ENCODE measurements at regions not wholly inside any gene's neighbourhood (a gene's known extent, or its start where the extent isn't known, plus 50 kb on each side); places are given as distances from the start of the nearest gene placed in this dataset.
"Not testable (repeated sequence)": the region's sequence is repeated elsewhere in the genome, so short reads cannot be mapped to it uniquely, and the experiment has no call there.

DNA sequence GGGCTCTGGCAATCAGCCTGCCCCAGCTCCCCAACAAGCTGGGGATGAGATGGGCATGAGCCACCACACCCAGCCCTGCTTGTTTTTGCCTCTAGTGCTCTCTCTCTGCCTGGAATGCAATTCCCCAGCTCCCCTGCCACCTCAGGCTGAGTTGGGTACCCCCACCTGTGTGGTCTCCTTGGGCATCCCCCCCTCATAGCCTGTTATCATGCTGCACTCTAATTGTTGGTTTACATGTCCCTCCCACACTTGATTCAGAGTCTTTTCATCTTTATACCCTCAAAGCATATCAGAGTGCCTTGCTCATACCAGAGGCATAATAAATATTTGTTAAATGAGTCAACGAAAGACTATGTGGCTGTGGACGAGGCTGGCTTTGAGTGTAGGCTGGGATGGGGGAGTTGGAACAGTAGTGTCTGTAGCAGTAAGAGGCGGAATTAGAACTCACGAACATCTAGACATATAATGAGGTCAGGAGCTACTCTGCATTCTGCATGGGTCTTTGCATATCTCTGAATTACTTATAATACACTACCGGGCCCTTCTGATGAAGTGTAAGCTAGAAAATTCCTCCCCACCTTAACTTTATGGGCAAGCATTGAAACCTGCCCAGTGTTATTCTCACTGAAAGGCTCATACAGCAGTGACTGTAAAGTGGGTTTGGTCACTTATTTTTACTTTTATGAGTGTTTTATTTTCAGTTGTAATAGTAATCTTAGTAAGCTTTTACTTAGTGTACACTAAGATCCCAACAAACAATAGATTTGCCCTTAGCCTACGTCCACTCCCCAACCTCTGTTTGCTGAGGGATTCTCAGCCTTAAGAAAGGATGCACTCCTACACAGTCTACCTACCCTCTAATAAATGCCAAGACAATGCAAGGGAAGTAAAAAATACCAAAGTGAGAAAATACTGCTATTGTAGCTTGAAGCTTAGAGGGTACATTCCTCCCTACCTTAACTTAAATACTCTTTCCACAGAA, 58.7 kb downstream of the EDN1 start:
- no peak for DNase-seq

DNA sequence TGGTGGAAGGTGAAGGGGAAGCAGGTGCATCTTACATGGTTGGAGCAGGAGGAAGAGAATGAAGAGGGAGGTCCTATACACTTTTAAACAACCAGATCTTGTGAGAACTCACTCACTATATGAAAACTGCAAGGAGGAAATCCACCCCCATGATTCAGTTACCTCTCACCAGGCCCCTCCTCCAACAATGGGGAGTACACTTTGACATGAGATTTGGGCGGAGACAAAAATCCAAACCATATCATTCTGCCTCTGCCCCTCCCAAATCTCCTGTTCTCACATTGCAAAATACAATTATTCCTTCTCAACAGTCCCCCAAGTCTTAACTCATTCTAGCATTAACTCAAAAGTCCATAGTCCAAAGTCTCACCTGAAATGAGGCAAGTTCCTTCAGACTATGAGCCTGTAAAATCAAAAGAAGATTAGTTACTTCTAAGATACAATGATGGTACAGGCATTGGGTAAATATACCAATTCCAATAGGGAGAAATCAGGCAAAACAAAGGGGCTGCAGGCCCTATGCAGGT, 60.5 kb downstream of the EDN1 start:
- DNase-seq = no peak

DNA sequence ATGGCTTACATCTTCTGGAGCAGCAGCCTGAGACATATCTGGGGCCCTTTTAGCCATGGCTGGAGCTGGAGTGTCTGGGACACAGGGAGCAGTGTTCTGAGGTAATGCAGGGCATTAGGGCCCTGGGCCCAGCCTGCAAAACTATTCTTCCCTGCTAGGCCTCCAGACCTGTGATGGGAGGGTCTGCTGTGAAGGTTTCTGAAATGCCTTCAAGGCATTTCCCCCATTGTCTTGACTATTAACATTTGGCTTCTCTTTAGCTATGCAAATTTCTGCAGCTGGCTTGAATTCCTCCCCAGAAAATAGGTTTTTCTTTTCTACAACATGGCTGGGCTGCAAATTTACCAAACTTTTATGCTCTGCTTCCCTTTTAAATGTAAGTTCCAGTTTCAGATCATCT, 61.5 kb downstream of the EDN1 start:
- no peak for DNase-seq

DNA sequence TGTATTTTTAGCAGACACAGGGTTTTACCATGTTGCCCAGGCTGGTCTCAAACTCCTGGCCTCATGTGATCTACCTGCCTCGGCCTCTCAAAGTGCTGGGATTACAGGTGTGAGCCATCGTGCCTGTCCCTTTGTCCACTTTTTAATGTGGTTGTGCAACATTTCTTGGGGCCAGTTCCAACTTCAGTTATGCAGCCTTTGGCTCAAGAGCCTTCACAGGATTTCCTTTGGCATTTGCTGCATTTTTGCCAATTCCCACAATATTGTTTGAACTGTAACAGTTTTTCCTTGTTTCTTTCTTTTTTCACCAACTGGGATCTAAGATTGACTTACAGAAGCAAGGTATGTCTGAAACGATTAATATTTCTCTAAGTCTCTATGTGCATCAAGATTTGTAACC, 63.6 kb downstream of the EDN1 start:
- no peak for DNase-seq

DNA sequence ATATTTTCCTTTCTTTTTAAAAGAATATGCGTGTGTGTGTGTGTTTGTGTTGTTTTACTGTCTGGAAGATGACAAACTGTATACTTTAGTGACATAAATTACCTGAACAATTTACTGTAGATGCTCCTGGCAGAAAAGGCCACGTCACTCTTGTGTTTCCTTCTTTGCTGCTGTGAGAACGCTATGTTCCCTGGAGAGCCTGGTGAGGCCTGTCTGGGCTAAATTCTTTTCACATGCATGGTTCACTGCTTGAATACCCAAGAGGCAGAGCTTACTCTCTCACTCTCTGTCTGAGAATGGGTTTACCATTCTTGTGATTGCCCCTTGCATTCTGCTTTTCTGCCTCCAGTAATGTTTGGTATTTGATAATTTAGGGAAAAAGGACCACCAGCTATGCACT, 64.3 kb downstream of the EDN1 start:
- DNase-seq = no peak

DNA sequence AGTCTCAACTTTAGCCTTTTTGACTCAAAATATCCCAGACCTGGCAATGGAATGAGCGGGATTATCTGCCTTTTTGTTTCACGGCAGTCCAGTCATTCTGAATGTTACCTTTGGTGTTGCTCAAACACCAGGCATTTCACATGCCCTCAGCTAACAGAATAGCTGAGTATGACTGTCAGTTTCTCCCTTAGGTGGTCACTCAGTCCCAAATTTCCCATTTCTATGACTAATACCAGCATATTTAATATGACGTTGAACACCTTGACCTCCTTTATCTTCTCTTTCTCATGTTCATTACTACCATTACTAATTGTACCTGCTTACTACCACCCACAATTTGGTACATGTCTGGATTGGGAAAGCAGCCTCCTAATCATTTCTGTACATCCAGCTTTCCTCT, 65.2 kb downstream of the EDN1 start:
- DNase-seq = no peak

DNA sequence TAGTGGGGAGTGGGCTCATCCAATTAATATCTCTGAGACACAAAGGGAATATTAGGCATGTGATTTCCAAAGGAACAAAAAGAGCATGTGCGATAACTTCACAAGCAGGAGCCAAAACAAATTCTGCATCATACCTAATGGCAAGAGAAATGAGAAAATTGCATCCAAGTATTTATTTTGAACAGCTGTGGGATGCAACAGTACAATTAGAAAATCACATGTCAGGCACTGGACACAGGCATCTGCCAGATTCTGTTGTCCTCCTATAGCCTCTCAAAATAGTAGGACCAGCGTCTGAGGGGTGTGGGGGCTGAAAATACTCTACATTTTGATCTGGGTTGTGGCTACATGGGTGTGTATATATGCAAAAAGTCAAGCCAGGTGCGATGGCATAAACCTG, 66.3 kb downstream of the EDN1 start:
- DNase-seq = no peak

DNA sequence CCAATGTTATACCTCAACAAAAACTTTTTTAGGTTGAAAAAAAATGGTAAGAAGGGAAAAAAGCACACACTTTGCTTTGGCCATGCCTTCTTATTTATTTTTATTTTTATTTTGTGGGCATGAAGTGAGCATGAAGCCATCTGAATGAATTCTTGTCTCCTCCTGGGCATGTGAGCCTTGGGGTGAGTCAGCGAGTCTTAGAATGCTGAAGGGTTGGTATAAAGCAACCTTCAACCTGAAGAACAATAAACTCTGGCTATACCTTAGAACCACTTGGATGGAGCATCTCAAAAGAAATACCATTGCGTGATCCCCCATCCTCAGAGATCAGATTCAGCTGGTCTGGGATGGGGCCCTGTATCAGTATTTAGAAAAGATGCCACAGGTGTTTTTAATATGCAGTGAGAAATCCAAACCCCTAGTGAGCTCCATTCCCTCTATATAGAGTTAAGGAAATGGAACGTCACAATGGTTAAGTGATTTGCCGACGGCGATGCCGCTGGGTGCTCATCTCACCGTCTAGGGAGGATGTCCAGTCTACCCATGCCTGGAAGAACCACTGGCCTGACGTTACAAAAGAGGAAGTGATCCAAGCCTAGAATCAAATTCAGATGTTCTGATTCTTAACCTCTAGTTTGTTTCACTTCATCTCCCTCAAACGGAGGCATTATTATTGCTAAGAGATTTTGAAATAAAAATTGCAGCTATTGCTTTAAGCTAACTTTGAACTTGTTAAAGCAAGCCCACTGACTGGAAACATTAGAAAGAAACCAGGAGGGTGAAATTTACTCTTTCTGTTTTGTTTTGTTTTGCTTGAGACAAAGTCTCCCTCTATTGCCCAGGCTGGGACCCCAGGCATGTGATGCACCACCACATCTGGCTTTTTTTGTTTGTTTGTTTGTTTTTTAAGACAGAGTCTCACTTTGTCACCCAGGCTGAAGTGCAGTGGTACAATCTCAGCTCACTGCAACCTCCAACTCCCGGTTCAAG, 67.1 kb downstream of the EDN1 start:
- no peak for DNase-seq

DNA sequence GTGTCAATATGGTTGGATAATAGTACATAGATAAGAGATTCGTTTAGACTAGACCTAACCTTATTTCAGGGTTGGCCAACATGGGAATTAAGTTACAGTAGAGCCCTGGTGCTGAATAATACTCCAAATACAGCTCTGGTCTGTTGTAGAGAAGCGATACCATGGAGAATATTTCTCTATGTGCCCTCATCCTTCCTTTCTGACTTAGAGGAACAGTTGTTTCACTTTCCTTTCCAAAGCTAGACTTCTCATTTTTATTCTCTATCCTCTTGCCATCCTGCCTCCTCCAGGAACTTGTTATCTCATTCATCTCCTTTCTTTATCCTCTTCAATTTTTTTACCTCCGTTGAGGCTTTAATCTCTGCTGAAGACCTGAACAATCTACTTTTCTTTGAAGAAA, 68.9 kb downstream of the EDN1 start:
- DNase-seq = no peak

DNA sequence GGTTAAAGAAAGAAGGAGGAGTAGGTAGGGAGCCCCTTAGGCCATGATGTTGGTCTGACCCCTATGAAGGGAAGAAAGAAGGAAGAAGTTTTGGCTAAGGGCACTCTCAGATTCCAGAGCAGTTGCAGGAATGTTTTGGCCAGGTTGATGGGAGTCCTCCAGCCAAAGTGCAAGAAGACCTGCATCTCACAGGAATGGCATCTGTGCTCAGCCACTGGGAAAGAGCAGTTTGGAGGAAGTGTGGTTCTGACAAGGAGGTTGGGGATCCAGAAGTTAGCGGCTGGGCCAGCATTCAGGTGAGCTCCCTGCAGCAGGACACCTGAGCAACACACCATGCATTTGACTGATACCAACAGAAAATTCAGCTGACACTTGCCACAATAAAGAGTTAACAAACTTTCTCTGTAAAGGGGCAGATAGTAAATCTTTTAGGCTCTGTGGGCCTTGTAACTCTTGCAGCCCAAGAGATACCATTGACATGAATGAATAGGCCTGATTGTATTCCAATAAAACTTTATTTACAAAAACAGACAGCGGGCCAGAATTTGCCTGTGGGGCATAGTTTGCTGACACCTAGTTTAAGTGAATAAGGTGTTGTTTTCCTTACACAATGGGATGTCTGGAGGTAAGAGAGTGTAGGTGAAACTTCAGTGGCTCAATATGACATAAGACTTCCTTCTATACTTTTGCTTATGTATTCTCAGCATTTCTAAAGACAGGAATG, 71.0 kb downstream of the EDN1 start:
- DNase-seq = no peak

DNA sequence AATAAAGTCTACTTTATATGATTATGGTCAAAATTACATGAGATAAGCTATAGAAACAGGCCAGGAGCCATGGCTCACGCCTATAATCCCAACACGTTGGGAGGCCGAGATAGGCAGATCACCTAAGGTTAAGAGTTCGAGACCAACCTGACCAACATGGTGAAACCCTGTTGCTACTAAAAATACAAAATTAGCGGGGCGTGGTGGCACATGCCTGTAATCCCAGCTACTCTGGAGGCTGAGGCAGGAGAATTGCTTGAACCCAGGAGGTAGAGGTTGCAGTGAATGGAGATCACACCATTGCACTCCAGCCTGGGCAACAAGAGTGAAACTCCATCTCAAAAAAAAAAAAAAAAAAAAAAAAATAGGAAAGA, 73.1 kb downstream of the EDN1 start:
- not testable (repeated sequence) for DNase-seq

DNA sequence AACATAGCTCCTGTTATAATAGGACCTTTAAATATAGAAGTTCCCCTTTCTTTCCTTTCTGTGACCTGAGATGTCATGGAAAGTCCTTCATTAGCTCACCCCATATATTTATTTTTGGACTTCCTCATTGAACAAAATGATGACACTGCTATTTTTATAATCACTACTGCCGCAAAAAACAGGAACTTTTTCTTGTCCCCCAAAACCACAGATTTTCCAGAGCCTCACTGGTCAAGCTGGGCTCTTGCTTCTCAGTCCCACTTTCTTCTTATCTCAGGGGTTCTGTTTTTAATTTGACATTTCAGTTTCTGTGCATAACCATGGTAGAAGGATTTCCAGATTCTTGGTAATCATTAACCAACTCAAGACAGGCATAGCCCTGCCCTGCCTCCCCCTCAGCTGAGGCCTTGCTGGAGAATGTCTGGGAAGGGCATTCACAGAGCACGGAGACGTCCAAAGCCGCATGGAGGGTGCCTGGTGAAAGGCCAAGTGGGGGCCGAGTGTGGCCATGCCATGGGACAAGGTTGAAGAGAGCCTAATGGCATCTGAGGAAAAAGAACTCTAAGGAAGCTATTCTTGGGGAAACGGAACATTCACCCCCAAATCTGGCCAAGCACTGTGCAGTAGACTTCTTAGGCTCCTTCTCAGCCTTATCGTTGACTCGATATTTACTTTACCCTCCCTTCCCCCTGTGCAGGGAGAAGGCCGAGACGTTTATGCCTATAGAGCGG, 73.7 kb downstream of the EDN1 start:
- no peak for DNase-seq

DNA sequence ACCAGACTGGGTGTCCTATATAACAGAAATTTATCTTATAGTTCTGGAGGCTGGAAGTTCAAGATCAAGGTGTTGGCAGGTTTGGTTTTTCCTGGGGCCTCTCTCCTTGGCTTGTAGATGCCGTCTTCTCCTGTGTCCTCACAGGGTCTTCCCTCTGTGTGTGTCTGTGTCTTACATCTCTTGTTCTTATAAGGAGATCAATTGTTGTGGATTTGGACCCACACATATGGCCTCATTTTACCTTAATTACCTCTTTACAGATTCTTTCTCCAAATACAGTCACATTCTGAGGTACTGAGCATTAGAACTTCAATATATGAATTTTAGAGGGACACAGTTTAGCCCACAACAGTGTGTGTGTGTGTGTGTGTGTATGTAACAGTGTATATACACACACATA, 74.5 kb downstream of the EDN1 start:
- DNase-seq = no peak

DNA sequence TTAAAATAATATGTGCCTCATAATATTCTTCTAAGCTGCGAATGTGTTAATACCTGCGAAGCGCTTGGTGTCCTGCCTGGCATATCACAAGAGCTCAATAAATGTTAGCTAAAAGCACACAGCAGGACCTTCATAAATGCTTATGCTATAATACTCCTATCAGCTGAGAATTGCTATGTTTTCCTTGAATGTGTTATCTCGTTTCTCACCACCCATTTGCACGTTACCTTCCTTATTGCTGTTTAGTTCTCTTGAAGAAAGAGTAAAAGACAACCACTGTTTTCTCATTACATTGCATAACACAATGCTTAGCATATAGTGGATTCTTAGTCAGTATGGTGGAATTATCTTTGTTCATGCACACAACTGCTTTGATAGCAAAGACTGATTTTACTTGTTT, 76.6 kb downstream of the EDN1 start:
- no peak for DNase-seq

DNA sequence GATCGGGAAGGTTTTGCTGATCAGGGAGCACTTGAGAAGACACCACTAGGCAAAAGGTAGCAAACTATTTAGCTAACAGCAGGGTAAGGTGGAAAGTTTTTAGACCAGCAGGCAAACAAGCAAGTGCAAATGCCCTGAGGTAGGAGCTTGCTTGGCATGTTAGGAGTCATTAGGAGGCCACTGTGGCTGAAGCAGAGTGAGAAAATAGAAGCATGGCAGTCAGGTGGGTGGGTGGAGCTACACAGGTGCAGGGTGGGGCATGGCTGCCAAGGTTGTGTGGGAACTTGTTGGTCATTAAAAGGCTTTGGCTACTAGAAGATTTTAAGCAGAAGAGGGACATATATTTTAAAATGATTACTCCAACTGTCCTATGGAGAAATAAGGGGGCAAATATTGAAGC, 77.3 kb downstream of the EDN1 start:
- DNase-seq = no peak

DNA sequence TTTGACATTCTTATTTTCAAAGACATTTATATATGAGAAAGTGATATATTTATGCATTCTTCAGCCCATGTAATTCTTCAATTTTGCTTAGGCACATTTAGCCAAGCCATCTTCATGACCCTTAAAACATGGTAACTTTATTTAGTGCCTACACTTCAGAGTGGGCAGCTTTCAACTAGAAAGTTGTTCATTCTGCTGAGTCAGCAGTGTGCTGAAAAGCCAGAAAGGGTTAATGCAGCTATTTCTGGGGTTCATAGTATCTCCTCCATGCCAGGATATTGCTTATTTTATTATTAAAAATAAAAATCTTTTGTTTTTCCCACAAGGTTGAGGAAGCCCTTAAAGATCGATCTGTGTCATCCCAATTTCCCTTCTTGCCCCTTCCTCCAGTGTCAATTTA, 79.2 kb downstream of the EDN1 start:
- no peak for DNase-seq

DNA sequence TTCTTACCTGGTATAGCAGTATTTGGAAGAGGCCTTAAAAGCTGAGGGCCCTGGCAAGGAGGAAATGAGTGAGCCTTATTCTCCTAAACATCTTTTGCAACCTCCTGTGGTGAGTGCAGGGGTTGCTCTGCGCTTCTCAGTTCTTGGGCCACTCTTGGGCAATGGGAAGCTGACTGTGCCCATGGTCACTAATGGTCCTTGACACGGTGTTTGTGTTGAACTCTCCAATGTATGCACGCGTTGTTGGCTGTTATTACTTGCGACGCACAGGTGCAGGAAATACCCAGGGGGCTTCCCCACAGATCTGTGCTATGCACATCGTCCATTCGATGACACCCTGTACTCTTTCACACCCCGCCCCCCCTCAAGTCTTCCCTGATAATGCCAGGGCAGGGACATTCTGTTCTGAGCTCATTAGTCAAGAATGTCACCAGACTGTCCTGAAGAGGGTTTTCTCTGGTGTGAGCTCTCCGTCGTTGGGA, 79.7 kb downstream of the EDN1 start:
- DNase-seq = no peak

DNA sequence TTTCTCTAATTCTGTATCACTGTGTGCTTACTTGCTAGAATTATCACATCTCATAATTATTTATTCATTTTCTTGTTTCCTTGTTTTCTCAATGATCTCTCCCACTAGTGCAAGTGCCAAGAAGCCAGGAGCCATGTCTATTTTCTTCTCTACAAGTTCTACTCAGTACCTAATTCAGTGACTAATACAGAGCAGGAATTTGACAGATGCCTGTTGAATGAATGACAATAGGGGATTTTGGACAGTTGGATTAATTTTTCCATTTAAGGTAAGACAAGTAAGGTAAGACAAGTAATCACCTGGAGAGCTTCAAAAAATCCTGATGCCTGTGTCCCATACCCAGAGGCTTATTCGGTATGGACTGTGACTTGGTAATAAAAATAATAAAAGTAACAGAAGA, 81.0 kb downstream of the EDN1 start:
- DNase-seq = no peak

DNA sequence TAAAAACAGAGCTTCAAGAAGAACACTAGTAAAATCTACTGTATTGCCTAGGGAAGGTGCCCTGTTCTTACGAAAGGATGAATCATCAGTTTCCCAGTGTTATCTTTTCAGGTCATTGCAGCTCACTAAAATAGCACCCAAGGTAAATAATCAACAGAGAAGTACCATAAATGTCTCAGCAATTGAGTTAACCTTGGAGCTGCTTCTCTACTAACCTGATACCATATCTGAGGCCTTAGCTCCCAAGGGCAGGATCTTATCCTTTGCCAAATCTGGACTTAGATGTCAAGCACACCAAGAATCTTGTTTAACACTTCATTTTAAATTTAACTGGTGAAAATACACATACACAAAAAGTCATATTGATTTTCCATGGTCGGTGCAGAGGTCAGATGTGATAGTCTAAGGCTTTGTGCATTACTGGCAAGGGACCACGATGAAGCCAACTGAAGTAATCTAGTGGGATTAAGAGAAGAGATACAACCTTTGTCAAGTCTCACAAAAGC, 81.5 kb downstream of the EDN1 start:
- no peak for DNase-seq

DNA sequence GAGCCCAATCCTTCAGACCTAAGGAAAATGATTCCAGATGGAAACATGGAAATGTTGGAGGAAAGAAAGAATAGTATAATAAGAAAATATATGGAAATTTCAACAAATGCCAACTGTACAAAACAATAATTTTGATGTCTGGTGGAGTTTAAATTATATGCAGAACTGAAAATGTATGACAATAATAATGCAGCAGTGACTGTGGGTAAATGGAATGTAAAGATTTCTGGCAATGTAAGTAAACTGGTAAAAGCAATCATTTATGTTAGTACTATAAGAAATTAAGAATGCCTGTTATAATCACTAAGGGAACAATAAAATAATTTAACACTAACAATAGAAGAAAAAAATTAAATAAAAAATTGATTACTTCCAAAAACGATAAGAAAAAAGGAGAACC, 89.0 kb downstream of the EDN1 start:
- DNase-seq = no peak

DNA sequence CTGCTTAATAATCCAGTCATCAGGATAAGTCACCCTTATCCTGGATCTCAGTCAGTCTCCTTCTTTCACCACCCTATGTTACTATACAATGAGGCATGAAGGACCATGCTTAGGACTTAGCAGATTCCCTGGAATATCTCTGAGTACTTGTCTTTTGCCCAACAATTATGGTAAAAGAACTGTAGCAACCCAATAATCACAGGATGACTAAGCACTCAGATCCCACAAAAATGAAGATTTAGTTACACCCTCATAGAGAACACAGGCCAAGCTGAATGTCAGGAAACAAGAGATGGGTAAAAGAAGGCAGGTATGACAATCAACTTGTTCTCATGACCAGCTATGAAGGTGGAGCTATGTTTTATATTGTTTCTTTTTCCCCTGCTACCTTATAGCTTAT, 91.4 kb downstream of the EDN1 start:
- DNase-seq = no peak

DNA sequence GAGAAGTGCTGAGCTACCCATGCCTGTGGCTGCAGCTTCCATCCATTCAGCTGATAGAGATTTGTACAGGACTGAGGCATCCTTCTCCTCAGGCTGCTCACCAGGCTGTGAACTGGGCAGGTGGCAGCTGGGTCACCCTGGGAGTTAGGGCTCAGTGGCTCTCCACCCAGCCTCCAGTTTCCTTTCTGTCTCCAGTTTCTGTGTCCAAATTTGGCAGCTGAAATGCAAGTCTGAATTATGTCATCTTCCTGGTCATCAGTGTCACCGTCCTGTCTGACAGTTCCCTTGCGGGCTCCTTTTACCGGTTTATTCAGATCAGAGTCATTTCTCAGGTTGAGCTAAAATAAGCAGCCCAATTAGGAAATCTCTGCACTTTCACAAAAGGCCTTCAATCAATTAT, 93.3 kb downstream of the EDN1 start:
- no peak for DNase-seq

Measured in NCI-H69 (cell line).